ENCODE measurements at regions not wholly inside any gene's neighbourhood (a gene's known extent, or its start where the extent isn't known, plus 50 kb on each side); places are given as distances from the start of the nearest gene placed in this dataset.

DNA sequence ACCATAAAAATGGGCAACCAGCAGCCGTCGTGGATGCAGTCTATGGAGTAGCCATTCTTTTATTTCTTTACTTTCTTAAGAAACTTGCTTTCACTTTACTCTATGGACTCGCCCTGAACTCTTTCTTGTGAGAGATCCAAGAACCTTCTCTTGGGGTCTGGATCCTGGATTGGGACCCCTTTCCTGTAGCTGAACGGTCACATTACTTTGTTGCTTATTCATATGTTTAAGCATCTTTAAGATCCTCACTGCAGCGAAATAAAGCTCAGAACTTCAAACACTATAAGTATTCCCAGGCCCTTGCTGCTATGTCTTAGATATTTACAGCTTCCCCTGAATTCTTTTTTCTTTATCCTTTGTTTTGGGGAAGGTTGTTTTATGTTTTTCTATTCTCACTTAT lies 187.8 kb upstream of the DDI1 start:
- Histone ChIP-seq H3K36me3 (replicated peaks in 1 of 2; ENCODE audit: control insufficient read depth in 1 of 2, insufficient read depth in 2 of 2, low read length in 2 of 2) (no peaks in the 10 kb centered on the region), H3K27ac (ENCODE audit: extremely low read length, insufficient read depth, low read length) (no peak overlapping the region), H4K20me1 (ENCODE audit: insufficient read depth, low read length) (no peaks in the 10 kb centered on the region), H3K4me1 (ENCODE audit: insufficient read depth, low read length) (no peaks in the 10 kb centered on the region), H3K79me2 (ENCODE audit: insufficient read depth, low read length) (no peaks in the 10 kb centered on the region), H3K9ac (ENCODE audit: insufficient read depth, low read depth, low read length) (no peak overlapping the region), H3K27me3 (ENCODE audit: control insufficient read depth in 1 of 2, insufficient read depth in 2 of 2, low read length in 2 of 2) (no peaks in the 10 kb centered on the region), H3K4me3 (replicated peaks in 1 of 3; ENCODE audit: insufficient read depth in 1 of 3, low read depth in 2 of 3, low read length in 3 of 3) (no peak overlapping the region), H3K9me3 (ENCODE audit: low read length) (peaks cover 41% of the 10 kb centered on the region), H2AFZ (ENCODE audit: low read length) (no peak overlapping the region), H3K4me2 (ENCODE audit: low read depth, low read length) (no peak overlapping the region)
- no peak for TF ChIP-seq IRX3 (CRISPR knock-in tag; IDR thresholded peaks at IDR 0.05; ENCODE audit: borderline replicate concordance, low read depth)
- no peak for TF ChIP-seq ATF1 (CRISPR knock-in tag; IDR thresholded peaks at IDR 0.05)
- TF ChIP-seq ZGPAT (CRISPR knock-in tag; IDR thresholded peaks at IDR 0.05) = no peak
- TF ChIP-seq, protein P1, sequence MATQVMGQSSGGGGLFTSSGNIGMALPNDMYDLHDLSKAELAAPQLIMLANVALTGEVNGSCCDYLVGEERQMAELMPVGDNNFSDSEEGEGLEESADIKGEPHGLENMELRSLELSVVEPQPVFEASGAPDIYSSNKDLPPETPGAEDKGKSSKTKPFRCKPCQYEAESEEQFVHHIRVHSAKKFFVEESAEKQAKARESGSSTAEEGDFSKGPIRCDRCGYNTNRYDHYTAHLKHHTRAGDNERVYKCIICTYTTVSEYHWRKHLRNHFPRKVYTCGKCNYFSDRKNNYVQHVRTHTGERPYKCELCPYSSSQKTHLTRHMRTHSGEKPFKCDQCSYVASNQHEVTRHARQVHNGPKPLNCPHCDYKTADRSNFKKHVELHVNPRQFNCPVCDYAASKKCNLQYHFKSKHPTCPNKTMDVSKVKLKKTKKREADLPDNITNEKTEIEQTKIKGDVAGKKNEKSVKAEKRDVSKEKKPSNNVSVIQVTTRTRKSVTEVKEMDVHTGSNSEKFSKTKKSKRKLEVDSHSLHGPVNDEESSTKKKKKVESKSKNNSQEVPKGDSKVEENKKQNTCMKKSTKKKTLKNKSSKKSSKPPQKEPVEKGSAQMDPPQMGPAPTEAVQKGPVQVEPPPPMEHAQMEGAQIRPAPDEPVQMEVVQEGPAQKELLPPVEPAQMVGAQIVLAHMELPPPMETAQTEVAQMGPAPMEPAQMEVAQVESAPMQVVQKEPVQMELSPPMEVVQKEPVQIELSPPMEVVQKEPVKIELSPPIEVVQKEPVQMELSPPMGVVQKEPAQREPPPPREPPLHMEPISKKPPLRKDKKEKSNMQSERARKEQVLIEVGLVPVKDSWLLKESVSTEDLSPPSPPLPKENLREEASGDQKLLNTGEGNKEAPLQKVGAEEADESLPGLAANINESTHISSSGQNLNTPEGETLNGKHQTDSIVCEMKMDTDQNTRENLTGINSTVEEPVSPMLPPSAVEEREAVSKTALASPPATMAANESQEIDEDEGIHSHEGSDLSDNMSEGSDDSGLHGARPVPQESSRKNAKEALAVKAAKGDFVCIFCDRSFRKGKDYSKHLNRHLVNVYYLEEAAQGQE (IDR thresholded peaks at IDR 0.05; ENCODE audit: borderline replicate concordance in 1 of 2, low read depth in 1 of 2, low read length in 2 of 2) = no peak
- TF ChIP-seq SALL1 (CRISPR knock-in tag; IDR thresholded peaks at IDR 0.05) = no peak
- no peak for TF ChIP-seq SCMH1 (CRISPR knock-in tag; IDR thresholded peaks at IDR 0.05; ENCODE audit: borderline replicate concordance)
- no peak for TF ChIP-seq HNRNPL (IDR thresholded peaks at IDR 0.05; ENCODE audit: low read depth, low read length)
- TF ChIP-seq ZNF280D (CRISPR knock-in tag; IDR thresholded peaks at IDR 0.05) = no peak
- TF ChIP-seq BRD4 (CRISPR knock-in tag; IDR thresholded peaks at IDR 0.05) = no peak
- TF ChIP-seq ZNF431 (CRISPR knock-in tag; IDR thresholded peaks at IDR 0.05; ENCODE audit: borderline replicate concordance, low read depth) = no peak
- TF ChIP-seq PPARG (CRISPR knock-in tag; conservative IDR thresholded peaks at IDR 0.05) = no peak
- no peak for TF ChIP-seq ATF7 (IDR thresholded peaks at IDR 0.05)
- no peak for TF ChIP-seq ATF7 (CRISPR knock-in tag; IDR thresholded peaks at IDR 0.05)
- no peak for DNase-seq (ENCODE audit: low spot score)
- in situ Hi-C loops (cut with HindIII; ENCODE audit: extremely low pct_ligation_motif_present, low pct_unique_long_range_greater_than_20kb) = no loop called here
- CTCF ChIA-PET (ENCODE audit: low intra/inter-chr PET ratio, low total read pairs) = no interaction called here
- BruUV-seq (replicated peaks) = no TSS peak
- POLR2A ChIA-PET = no interaction called here
- under 1% methylated on average over 5 of the region's 5 CpGs for WGBS (ENCODE audit: low lambda C conversion rate)
- no peak for ATAC-seq
- no peak for FAIRE-seq
- intact Hi-C loops (cut with micrococcal nuclease; ENCODE audit: unreplicated experiment) = no loop called here

All from HepG2 (cell line).